DOHH2 (cell line): ENCODE measurements at regions not wholly inside any gene's neighbourhood (a gene's known extent, or its start where the extent isn't known, plus 50 kb on each side); places are given as distances from the start of the nearest gene placed in this dataset.

ENCODE experiments used
- H3F3A ChIP-seq: fragments of 200-600 bp; sonication (generic), shearing (Covaris generic); 2 replicates; pipeline ENCODE4 v1.6.0; 2016; ENCODE audit warnings: antibody characterized with exemption, mild to moderate bottlenecking; ENCODE audit not compliant: control insufficient read depth, insufficient read depth
- H3K27ac ChIP-seq: fragments of 200-600 bp; sonication (generic); 2 replicates; pipeline ENCODE4 v1.5.1; 2014; ENCODE audit warnings: low read depth, mild to moderate bottlenecking, low read length, moderate library complexity
- H3K27me3 ChIP-seq: fragments of 200-600 bp; sonication (generic); 2 replicates; pipeline ENCODE4 v1.6.1; 2014; ENCODE audit warnings: mild to moderate bottlenecking, low read length, mixed read lengths; ENCODE audit not compliant: control insufficient read depth
- H3K36me3 ChIP-seq: fragments of 200-600 bp; sonication (generic); 2 replicates; pipeline ENCODE4 v1.6.1; 2014; ENCODE audit warnings: mild to moderate bottlenecking, low read length, moderate library complexity, mixed read lengths; ENCODE audit not compliant: control insufficient read depth
- H3K4me1 ChIP-seq: fragments of 200-600 bp; sonication (generic); 2 replicates; pipeline ENCODE4 v1.6.1; 2014; ENCODE audit warnings: mild to moderate bottlenecking, low read length, mixed read lengths; ENCODE audit not compliant: control insufficient read depth
- H3K4me2 ChIP-seq: fragments of 200-600 bp; sonication (generic); 2 replicates; pipeline ENCODE4 v1.6.0; 2014; ENCODE audit warnings: mild to moderate bottlenecking, low read length, moderate library complexity
- H3K4me3 ChIP-seq: fragments of 200-600 bp; sonication (generic); 2 replicates; pipeline ENCODE4 v1.5.1; 2014; ENCODE audit warnings: mild to moderate bottlenecking, low read length, mixed read lengths
- H3K79me2 ChIP-seq: fragments of 200-600 bp; sonication (generic); 2 replicates; pipeline ENCODE4 v1.6.1; 2014; ENCODE audit warnings: mild to moderate bottlenecking, low read length, mixed read lengths; ENCODE audit not compliant: control insufficient read depth
- H3K9me2 ChIP-seq: fragments of 200-600 bp; sonication (generic); replicated peaks from 2 replicates; pipeline ENCODE4 v1.6.1; 2014; ENCODE audit warnings: mild to moderate bottlenecking, low read length, mixed read lengths; ENCODE audit not compliant: control insufficient read depth
- H3K9me3 ChIP-seq: fragments of 200-600 bp; sonication (generic); 2 replicates; pipeline ENCODE4 v1.6.1; 2014; ENCODE audit warnings: antibody characterized with exemption, low read length, mixed read lengths; ENCODE audit not compliant: control insufficient read depth, insufficient read depth
- H4K20me1 ChIP-seq: fragments of 200-600 bp; sonication (generic); 2 replicates; pipeline ENCODE4 v1.6.0; 2014; ENCODE audit warnings: low read depth, mild to moderate bottlenecking, antibody characterized with exemption, low read length, moderate library complexity; ENCODE audit not compliant: control insufficient read depth, insufficient read depth
- CTCF ChIP-seq: fragments of 200-600 bp; sonication (generic); IDR thresholded peaks from one replicate; pipeline ENCODE4 v1.5.1; 2014; ENCODE audit warnings: antibody characterized with exemption, mild to moderate bottlenecking, low read depth, low read length; ENCODE audit not compliant: poor library complexity, severe bottlenecking
- EZH2phosphoT487 ChIP-seq: fragments of 200-600 bp; sonication (generic); IDR thresholded peaks from 2 replicates; pipeline ENCODE4 v1.6.1; 2017; ENCODE audit warnings: borderline replicate concordance, mild to moderate bottlenecking, antibody characterized with exemption, low read length, moderate library complexity, mixed read lengths

- Histone ChIP-seq H3K36me3 (no peaks in the 10 kb centered on the region), H4K20me1 (no peaks in the 10 kb centered on the region), H3K9me2 (no peaks in the 10 kb centered on the region), H3K79me2 (no peaks in the 10 kb centered on the region), H3F3A (no peaks in the 10 kb centered on the region), H3K27ac (no peak overlapping the region), H3K27me3 (peaks cover 5% of the 10 kb centered on the region; the same call in 1 of the 2 replicates), H3K4me3 (no peak overlapping the region), H3K4me1 (no peaks in the 10 kb centered on the region), H3K9me3 (no peaks in the 10 kb centered on the region), H3K4me2 (no peak overlapping the region)
- TF ChIP-seq CTCF (no peak), EZH2phosphoT487 (no peak)
Measured at GRCh38 chr10:60626037-60626436, 152.2 kb upstream of the CDK1 start.

GRCh38 chr10:60623627-60624026, 154.7 kb upstream of the CDK1 start:
- Histone ChIP-seq H3K27ac (no peak overlapping the region), H3K4me2 (no peak overlapping the region), H4K20me1 (no peaks in the 10 kb centered on the region), H3K79me2 (no peaks in the 10 kb centered on the region), H3K9me3 (no peaks in the 10 kb centered on the region), H3F3A (no peaks in the 10 kb centered on the region), H3K27me3 (peaks cover 7% of the 10 kb centered on the region; the same call in 1 of the 2 replicates), H3K4me3 (no peak overlapping the region), H3K36me3 (no peaks in the 10 kb centered on the region), H3K4me1 (no peaks in the 10 kb centered on the region), H3K9me2 (no peaks in the 10 kb centered on the region)
- no peak for TF ChIP-seq EZH2phosphoT487
- no peak for TF ChIP-seq CTCF

DNA sequence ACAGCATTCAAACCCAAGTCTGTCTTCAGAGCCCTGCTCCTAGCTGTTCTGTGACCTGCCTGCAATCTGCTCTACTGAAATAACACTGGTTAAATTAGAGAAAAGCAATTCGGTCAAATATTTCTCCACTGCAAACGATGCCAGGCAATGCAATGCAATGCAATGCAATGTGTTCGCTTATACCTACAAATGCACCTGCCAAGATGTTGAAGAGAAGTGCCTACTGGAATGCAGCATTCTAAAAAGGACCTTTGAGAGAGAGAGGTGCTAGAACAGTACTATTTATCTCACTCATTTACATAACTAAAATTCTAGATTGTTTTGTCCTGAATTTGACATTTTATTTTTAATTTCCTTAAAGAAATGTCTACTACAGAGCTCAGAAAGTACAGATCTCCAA, 157.3 kb upstream of the CDK1 start:
- Histone ChIP-seq H3K27me3 (peaks cover 10% of the 10 kb centered on the region), H3K27ac (no peak overlapping the region), H3K79me2 (no peaks in the 10 kb centered on the region), H3F3A (no peaks in the 10 kb centered on the region), H3K4me2 (no peak overlapping the region), H3K4me1 (no peaks in the 10 kb centered on the region), H3K9me2 (no peaks in the 10 kb centered on the region), H4K20me1 (no peaks in the 10 kb centered on the region), H3K9me3 (no peaks in the 10 kb centered on the region), H3K36me3 (no peaks in the 10 kb centered on the region), H3K4me3 (no peak overlapping the region)
- TF ChIP-seq CTCF, result no peak
- no peak for TF ChIP-seq EZH2phosphoT487

DNA sequence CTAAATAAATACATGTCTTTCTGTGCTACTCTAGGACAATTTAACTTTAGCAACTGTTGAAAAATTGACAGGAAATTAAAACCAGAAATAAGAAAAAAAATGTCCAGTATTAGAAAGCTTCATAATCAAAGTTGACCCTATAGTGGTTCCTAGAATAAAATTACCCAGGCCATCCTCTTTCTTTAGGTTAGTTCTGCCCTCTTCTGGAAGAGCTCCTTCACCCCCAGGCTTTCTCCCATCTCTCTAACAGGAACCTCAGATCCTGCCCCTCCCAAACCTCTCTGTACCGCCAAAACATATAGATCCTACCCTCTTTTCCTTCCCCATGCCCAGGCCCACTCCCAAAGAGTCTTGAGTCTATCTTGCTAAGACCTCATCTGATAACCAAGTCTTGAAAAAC, 159.4 kb upstream of the CDK1 start:
- no peaks in the 10 kb centered on the region for H3K9me2 ChIP-seq

More for the DNA sequence above, 159.4 kb upstream of the CDK1 start:
- no peaks in the 10 kb centered on the region for H3K79me2 ChIP-seq
- H3K4me3 ChIP-seq, result no peak overlapping the region
- H3K4me1 ChIP-seq, result no peaks in the 10 kb centered on the region
- H3K9me3 ChIP-seq, result no peaks in the 10 kb centered on the region
- H3K4me2 ChIP-seq, result no peak overlapping the region
- no peaks in the 10 kb centered on the region for H4K20me1 ChIP-seq
- H3K36me3 ChIP-seq, result no peaks in the 10 kb centered on the region
- H3K27me3 ChIP-seq, result peaks cover 12% of the 10 kb centered on the region
- TF ChIP-seq CTCF (no peak), EZH2phosphoT487 (no peak)
- no peaks in the 10 kb centered on the region for H3F3A ChIP-seq
- H3K27ac ChIP-seq, result no peak overlapping the region
